Cardiac fibroblast (primary cell): ENCODE measurements at regions not wholly inside any gene's neighbourhood (a gene's known extent, or its start where the extent isn't known, plus 50 kb on each side); places are given as distances from the start of the nearest gene placed in this dataset.
A peak's percentile ranks its signal among the peaks of the same experiment; 100 is the strongest.

Experiments
- DNase-seq, 2 donors: peaks; one replicate each; pipeline versions ENCODE4 v3.0.0 to v3.0.0-alpha.2; 2010; ENCODE audit warnings: low read depth in 2 of 2
- H3K4me3 ChIP-seq, 2 donors: replicated peaks in 1 of 2; 1 replicate in 1 of 2; 2 replicates in 1 of 2; pipeline ENCODE4 v1.5.1; 2011; ENCODE audit warnings: low read depth in 2 of 2, low read length in 2 of 2, mild to moderate bottlenecking in 2 of 2, moderate library complexity in 1 of 2
- CTCF ChIP-seq: IDR thresholded peaks from one replicate; pipeline ENCODE4 v1.5.1; 2011; ENCODE audit warnings: low read depth, mild to moderate bottlenecking, low read length, inconsistent platforms

GRCh38 chr13:26155568-26155967 lies 66.5 kb downstream of the RNF6 start:
- no peak for TF ChIP-seq CTCF
- H3K4me3 ChIP-seq = no peak overlapping the region
- no peak for DNase-seq

- no peak overlapping the region for H3K4me3 ChIP-seq
- no peak for TF ChIP-seq CTCF
- DNase-seq = peak; percentile 1 to 15
Observed at GRCh38 chr13:26133851-26134250, 82.0 kb upstream of the SHISA2 start.

- no peak for TF ChIP-seq CTCF
- H3K4me3 ChIP-seq = no peak overlapping the region
- DNase-seq = peak; percentile 8 to 13
Observed at GRCh38 chr13:26133286-26133685, 81.5 kb upstream of the SHISA2 start.

GRCh38 chr13:26132756-26133155 lies 80.9 kb upstream of the SHISA2 start:
- peak; percentile 39 for TF ChIP-seq CTCF
- no peak overlapping the region for H3K4me3 ChIP-seq
- peak; percentile 30 to 42 for DNase-seq

- TF ChIP-seq CTCF = no peak
- no peak for DNase-seq
- no peak overlapping the region for H3K4me3 ChIP-seq
Observed at GRCh38 chr13:26128676-26129075, 76.9 kb upstream of the SHISA2 start.

- DNase-seq = no peak
- no peak for TF ChIP-seq CTCF
- H3K4me3 ChIP-seq = no peak overlapping the region
Observed at GRCh38 chr13:26117620-26118019, 65.8 kb upstream of the SHISA2 start.

GRCh38 chr13:26112843-26113242 lies 61.0 kb upstream of the SHISA2 start:
- peak in 1 of 2 donors; percentile 7 for DNase-seq
- TF ChIP-seq CTCF = peak; percentile 19
- H3K4me3 ChIP-seq = no peak overlapping the region
